ENCODE measurements at regions not wholly inside any gene's neighbourhood (a gene's known extent, or its start where the extent isn't known, plus 50 kb on each side); places are given as distances from the start of the nearest gene placed in this dataset.

GRCh38 chr5:68942169-68942568 is 151.6 kb upstream of the SLC30A5 start:
- no peak for DNase-seq (ENCODE audit: low spot score)

GRCh38 chr5:68946728-68947127 is 147.1 kb upstream of the SLC30A5 start:
- no peak for DNase-seq (ENCODE audit: low spot score)

- DNase-seq (ENCODE audit: low spot score): no peak
These were observed 145.8 kb upstream of the SLC30A5 start for GRCh38 chr5:68947986-68948385.

GRCh38 chr5:68949256-68949655 is 144.6 kb upstream of the SLC30A5 start:
- no peak for DNase-seq (ENCODE audit: low spot score)

GRCh38 chr5:68949711-68950110 is 144.1 kb upstream of the SLC30A5 start:
- no peak for DNase-seq (ENCODE audit: low spot score)

GRCh38 chr5:68950125-68950524 is 143.7 kb upstream of the SLC30A5 start:
- no peak for DNase-seq (ENCODE audit: low spot score)

GRCh38 chr5:68950930-68951329 is 142.9 kb upstream of the SLC30A5 start:
- DNase-seq (ENCODE audit: low spot score): no peak

- no peak for DNase-seq (ENCODE audit: low spot score)
These were observed 140.5 kb upstream of the SLC30A5 start for GRCh38 chr5:68953231-68953874.

GRCh38 chr5:68953875-68954617 is 139.8 kb upstream of the SLC30A5 start:
- DNase-seq (ENCODE audit: low spot score): no peak

- no peak for DNase-seq (ENCODE audit: low spot score)
These were observed 139.2 kb upstream of the SLC30A5 start for GRCh38 chr5:68954618-68954910.

- DNase-seq (ENCODE audit: low spot score): no peak
These were observed 136.2 kb upstream of the SLC30A5 start for GRCh38 chr5:68957591-68957990.

GRCh38 chr5:68958428-68958827 is 135.4 kb upstream of the SLC30A5 start:
- DNase-seq (ENCODE audit: low spot score): no peak

- DNase-seq (ENCODE audit: low spot score): no peak
These were observed 133.4 kb upstream of the SLC30A5 start for GRCh38 chr5:68960456-68960855.

GRCh38 chr5:68960961-68961360 is 132.9 kb upstream of the SLC30A5 start:
- no peak for DNase-seq (ENCODE audit: low spot score)

GRCh38 chr5:68961762-68962161 is 132.1 kb upstream of the SLC30A5 start:
- no peak for DNase-seq (ENCODE audit: low spot score)

GRCh38 chr5:68962757-68963484 is 130.9 kb upstream of the SLC30A5 start:
- peak; percentile 77 for DNase-seq (ENCODE audit: low spot score)

GRCh38 chr5:68964679-68965078 is 129.1 kb upstream of the SLC30A5 start:
- DNase-seq (ENCODE audit: low spot score): no peak

GRCh38 chr5:68965926-68966325 is 127.9 kb upstream of the SLC30A5 start:
- no peak for DNase-seq (ENCODE audit: low spot score)

GRCh38 chr5:68966596-68966995 is 127.2 kb upstream of the SLC30A5 start:
- DNase-seq (ENCODE audit: low spot score): no peak

GRCh38 chr5:68968429-68968828 is 125.4 kb upstream of the SLC30A5 start:
- no peak for DNase-seq (ENCODE audit: low spot score)

- DNase-seq (ENCODE audit: low spot score): no peak
These were observed 123.2 kb upstream of the SLC30A5 start for GRCh38 chr5:68970617-68971016.

- no peak for DNase-seq (ENCODE audit: low spot score)
These were observed 120.1 kb upstream of the SLC30A5 start for GRCh38 chr5:68973696-68974095.

- DNase-seq (ENCODE audit: low spot score): no peak
These were observed 110.8 kb upstream of the SLC30A5 start for GRCh38 chr5:68983043-68983442.

All from D341Med (cell line).